ENCODE measurements at regions not wholly inside any gene's neighbourhood (a gene's known extent, or its start where the extent isn't known, plus 50 kb on each side); places are given as distances from the start of the nearest gene placed in this dataset.

DNA sequence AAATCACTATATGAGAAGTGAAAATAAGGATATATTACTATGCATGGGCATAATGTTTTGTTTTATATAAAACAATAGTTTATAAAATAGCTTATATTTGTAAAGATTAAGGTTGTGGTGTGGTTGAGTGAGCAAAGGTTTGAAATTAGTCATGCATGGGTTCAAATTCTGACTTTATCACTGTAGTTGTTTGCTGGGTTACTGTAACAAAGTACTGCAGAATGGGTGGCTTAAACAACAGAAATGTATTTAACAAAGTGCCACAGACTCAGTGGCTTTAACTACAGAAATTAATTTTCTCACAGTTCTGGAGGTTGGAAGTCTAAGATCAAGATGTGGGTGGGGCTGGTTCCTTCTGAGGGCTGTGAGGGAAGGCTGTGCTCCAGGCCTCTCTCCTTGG is 184.8 kb upstream of the THRB start:
- TF ChIP-seq EZH2 (IDR thresholded peaks at IDR 0.05; ENCODE audit: insufficient read depth, poor library complexity, severe bottlenecking), result no peak
- TF ChIP-seq EZH2phosphoT487 (IDR thresholded peaks at IDR 0.05; ENCODE audit: insufficient read depth, low read depth), result no peak

Measured in GM23248 (cell line).